Activated CD4-positive, alpha-beta T cell treated with anti-CD3 and anti-CD28 coated beads for 48 hours (primary cell): ENCODE measurements at regions not wholly inside any gene's neighbourhood (a gene's known extent, or its start where the extent isn't known, plus 50 kb on each side); places are given as distances from the start of the nearest gene placed in this dataset.
"Not testable (repeated sequence)": the region's sequence is repeated elsewhere in the genome, so short reads cannot be mapped to it uniquely, and the experiment has no call there.

Experiments
- DNase-seq: peaks from one replicate; pipeline ENCODE4 v3.0.0-alpha.2; 2020

DNA sequence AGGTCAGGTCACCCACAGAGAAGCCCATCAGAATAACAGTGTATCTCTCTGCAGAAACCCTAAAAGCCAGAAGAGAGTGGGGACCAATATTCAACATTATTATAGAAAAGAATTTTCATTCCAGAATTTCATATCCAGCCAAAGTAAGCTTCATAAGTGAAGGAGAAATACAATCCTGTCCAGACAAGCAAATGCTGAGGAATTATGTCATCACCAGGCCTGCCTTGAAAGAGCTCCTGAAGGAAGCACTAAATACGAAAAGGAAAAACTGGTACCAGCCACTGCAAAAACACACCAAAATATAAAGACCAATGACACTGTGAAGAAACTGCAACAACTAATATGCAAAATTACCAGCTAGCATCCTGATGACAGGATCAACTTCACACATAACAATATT is 260.0 kb upstream of the KYNU start:
- DNase-seq: no peak

DNA sequence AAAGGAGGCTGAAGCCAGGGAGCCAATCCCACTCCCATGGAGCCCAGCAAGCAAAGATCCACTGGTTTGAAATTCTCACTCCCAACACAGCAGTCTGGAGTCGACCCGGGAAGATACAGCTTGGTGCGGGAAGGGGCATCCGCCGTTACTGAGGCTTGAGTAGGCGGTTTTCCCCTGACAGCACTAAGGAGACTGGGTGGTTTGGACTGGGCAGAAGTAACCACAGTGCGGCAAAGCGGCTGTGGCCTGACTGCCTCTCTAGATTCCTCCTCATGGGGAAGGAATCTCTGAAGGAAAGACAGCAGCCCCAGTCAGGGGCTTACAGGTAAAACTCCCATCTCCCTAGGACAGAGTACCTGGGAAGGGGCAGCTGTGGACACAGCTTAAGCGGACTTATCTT is 261.6 kb upstream of the KYNU start:
- DNase-seq: no peak

DNA sequence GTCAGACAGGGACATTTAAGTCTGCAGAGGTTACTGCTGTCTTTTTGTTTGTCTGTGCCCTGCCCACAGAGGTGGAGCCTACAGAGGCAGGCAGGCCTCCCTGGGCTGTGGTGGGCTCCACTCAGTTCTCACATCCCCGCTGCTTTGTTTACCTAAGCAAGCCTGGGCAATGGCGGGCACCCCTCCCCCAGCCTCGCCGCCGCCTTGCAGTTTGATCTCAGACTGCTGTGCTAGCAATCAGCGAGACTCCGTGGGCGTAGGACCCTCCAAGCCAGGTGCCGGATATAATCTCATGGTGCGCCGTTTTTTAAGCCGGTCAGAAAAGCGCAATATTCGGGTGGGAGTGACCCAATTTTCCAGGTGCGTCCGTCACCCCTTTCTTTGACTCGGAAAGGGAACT is 264.3 kb upstream of the KYNU start:
- not testable (repeated sequence) for DNase-seq

DNA sequence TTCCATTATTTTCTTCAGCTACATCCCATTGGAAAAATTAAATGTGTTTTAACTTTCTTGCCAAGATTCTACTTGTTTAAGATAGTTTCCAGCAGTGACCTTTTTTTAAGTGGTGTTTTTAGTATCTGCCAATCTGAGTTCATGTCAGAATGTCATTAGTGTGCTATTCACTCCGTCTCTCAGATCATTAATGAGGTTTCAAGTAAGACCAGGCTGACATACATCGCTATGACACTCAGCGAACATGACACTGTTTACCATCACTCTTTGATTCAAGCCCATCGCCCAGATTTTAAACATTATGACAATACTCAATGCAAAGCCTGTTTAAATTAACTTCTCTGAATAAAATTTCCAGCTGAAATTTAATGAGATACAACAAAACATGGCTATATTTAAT is 272.0 kb upstream of the KYNU start:
- DNase-seq: no peak

DNA sequence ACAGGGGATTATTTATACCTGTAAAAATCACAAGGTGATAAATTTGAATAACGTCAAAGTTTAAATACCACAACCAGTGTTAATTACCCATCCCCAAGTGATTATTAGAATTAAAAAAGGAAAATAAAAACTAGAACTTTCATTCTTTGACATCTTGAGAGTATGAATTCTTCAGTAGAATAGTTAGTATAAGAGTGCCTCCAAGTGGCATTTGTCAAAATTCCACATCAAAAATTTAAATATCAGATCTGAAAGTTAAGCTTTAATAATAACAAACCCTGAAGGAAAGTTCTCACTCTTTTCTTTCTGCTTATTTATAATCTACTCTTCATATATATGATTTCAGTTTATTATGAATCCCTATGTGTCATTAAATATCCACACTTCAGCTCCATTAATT is 273.7 kb upstream of the KYNU start:
- DNase-seq: no peak

DNA sequence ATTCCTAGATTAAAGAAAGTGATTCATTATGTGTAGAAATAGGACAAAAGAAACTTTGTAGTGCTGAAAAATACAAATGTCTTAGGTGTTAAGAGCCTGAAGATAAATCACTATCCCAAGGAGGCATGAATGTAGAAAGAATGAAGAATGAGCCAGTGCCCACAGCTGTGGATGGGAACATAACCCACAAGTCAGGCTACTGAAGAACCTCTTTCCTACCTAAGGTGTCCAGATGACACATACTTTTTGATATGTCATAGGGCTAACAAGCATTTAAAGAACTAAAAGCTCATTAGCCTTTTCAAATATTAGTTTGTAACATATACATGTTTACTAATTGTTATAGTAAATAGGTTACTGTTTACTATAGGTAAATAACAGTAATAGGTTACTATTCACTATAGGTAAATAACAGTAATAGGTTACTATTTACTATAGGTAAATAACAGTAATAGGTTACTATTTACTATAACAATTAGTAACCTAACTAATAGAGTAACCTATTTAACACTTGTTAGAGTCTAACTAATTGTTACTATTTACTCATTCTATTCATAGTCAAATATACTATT is 275.0 kb upstream of the KYNU start:
- no peak for DNase-seq

DNA sequence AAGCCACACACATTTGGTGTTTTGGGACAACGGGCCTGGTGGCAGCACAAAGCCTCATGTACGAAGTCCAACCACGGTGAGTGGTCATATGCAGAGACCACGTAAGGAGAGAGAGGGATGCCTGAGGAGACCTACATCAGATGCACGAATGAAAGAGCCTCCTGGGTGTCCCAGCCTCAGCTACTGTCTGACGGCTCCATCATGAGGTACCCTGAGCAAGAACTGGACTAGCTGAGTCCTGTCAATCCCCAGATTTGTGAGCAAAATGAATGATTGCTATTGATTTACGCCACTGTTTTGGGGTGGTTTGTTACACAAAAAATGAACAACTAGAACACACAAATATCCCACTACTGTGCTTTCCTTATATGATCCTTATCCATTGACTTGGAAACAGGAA is 275.7 kb upstream of the KYNU start:
- no peak for DNase-seq

DNA sequence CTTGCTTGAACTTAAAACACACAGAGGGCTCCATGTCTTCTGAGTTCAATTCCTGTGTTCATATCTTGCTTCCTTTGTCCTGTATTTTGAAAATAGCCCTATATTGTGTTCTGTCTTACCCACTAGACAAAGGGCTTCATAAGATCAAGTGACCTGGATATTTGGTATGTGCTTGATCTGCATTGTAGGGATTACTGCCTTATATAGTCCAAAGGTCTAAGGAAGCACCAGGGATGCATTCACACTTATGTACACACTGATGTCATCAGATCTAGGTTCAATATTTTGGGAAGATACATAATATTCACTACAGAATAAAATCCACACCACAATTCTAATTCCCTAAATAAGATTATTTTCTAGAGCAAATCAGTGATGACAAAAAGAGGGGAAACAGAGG is 278.0 kb upstream of the KYNU start:
- DNase-seq: no peak

DNA sequence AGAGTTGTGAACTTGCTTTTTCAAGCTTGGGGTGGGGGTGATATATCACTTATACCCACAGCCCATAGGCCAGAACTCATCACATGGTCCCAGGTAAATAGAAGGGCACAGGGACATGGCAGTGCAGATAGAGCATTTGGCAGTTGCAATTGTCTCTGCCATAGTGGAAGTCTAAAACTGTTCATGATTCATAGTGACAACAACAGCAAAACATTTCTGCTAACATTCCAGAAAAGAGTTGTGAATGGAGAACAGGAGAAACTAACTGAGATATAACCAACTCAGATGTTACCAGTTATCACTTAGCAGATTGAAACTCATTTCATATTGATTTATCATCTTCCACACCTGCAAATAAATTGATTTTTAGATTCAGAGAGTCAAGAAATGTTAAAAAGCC is 278.6 kb upstream of the KYNU start:
- no peak for DNase-seq

DNA sequence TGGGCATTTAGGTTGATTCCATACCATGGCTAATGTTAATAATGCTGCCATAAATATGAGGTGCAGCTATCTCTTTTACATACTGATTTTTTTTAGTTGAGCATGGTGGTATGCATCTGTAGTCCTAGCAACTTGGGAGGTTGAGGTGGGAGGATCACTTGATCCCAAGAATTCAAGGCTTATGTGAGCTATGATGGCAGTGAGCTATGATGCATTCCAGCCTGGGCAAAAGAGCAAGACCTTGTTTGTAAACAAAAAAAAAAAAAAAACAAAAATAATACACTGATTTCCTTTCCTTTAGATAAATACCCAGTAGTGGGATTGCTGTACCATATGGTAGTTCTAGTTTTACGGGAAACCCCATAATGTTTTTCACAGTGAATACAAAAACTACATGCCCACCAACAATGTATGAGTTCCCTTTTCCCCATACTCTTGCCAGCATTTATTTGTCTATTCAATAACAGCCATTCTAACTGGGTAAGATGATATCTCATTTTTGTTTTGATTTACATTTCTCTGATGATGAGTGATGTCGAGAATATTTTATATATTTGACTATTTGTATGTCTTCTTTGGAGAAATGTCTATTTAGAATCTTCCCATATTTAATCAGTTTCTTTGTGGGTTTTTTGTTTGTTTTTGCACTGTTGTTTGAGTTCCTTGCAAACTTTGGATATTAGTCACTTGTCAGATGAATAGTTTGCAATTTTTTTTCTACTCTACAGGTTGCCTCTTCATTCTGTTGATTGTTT is 281.0 kb upstream of the KYNU start:
- DNase-seq: no peak

DNA sequence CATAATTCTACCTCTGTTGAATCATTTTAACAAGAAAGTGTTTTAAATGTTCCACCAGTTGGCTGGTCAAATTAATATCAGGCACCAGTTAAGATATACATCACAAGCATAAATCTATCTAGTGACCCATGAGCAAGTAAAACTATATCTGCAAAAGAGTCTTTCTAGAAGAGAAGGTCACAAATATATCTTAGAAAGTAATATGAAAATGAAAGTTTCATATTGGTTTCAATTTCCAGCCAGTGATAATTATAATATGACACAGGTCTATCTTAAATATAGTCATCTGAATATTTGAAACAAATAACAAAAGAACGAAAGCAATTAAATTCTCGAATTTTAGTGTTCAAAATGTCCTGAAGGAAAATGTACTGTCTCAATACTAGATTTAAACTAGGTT is 282.5 kb upstream of the KYNU start:
- no peak for DNase-seq

DNA sequence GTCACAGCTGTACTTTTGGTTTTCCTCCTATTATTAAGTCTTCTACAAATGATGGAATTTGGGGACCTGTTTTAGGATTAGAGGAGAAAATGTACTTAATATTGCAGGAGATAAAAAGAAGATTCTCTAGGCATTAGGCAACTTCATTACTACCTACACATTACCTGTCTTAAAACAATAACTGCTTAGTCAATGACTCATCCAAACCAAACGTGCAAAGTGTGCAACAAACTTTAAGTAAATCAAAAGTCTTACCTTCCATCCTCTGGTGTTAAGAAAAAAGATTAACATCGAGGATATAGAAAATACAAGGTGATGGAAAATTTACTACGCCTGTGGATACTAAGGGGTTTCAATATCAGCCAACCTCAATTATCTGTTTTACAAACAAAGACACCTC is 285.3 kb upstream of the KYNU start:
- DNase-seq: no peak

DNA sequence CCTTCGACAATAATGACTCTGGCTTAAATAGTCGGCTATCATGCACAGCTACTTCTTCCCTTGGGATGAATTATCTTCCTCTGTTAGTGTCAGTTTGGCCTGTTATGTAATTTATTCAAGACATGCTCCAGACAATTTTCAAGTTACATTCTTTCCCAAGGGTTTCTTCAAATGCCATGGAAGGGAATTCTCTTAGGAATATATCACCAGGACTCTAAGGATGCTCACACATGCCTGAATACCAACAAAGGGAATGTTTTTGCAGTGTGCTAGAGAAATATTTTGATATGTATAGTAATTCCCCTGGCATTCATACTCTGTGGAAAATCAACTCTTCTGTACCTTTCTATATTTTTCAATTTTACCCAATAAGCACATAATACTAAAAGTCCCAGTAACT is 286.0 kb upstream of the KYNU start:
- no peak for DNase-seq

DNA sequence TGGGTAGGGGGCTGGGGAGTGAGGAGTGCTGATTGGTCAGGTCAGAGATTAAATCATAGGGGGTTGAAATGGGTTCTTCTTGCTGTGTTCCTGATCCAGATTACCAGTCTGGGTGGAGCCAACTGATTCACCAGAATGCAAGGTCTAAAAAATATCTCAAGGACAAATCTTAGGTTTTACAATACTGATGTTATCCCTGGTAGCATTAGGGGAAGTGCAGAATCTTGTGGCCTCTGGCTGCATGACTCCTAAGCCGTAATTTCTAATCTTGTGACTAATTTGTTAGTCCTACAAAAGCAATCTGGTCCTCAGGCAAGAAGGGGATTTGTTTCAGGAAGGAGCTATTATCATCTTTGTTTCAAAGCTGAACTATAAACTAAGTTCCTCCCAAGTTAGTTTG is 289.2 kb upstream of the KYNU start:
- DNase-seq: no peak

DNA sequence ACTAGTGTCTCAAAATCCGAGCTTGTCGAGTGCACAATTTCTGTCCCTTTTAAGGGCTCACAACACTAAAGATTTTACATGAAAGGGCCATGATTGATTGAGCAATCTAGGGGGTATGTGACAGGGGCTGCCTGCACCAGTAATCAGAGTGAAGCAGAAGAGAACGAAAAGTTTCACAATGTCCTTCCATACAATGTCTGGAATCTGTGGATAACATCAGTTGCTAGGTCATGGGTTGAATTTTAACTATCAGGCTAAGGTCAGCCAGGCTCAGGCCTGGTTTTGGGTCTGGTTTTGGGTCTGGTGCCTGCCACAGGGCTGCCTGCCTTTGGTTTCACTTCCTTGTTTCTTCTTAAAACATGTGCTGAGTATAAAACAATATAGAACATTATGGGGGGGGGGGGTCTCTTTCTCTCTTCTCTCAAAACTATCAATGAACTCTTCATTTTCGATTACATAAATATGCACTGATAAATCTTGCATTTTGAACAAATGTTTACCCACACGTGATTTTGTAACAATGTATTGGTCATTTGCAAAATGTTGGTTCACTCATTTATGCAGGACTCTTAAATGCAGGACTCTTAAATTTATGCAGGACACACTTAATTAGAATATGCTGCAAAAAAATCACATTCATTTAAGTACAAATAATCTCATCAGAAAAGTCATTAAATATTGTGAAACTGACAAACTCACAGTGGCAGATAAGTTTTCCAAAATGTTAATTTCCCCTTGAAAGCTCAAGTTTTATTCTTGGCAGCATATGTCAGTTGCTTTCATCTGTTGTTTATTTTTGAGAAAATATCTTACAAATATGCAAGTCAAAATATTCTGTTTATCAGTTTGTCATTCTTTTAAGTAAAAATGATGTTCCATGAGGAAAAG is 290.5 kb upstream of the KYNU start:
- DNase-seq: no peak

DNA sequence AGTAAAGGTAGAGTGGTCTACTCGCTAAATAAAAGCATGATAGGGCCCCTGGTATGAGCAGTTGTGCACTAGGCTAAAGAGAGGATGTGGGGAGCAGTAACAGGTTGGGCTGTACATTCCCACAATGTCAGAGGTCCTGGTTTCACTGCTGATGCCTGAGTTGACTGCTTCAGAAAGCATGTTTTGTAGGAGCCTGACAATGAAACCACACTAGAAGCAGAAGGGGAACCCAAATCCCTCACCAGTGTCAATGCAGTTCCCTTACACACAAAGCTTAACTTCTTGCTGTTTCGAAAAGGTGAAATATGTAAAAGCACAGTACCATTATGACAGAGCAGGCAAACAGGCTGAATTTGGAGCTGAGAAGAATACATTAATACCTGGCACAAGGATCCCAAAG is 291.7 kb upstream of the KYNU start:
- no peak for DNase-seq

DNA sequence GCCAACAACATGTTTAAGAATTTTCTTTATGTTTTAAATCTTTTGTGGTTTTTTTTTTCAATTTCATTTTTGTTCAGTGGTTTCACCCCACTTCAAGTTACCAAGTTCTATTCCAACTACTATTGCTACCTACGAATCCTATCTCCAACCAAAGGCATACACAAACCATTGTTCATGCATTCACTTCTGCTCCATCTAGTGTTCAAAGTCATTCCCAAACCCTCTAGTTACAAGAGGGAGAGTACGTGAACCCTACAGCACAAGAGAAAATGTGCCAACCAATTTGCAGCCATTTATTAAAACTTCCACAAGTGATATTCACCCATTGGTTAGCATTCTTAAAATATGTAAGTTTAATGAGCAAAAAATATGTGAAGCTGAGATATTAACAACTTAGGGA is 295.1 kb upstream of the KYNU start:
- no peak for DNase-seq

DNA sequence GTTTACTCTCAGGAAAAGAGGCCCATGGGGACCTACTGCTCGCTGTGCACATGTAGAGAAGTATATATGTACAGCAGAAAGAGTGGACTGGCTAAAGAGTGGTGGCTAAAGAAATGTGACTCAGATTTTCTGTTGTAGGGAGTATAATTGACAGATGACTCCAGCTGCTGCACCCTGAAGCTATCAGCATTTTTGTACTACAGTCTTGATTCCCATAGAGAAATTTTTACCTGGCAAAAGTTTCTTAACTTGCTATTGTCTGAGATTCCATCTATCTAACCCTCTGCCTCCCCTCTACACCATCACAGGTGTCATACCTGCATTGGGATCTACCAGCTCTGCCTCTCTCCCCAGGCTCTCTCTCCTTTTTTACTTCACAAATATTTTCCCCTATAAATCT is 296.0 kb upstream of the KYNU start:
- DNase-seq: no peak

DNA sequence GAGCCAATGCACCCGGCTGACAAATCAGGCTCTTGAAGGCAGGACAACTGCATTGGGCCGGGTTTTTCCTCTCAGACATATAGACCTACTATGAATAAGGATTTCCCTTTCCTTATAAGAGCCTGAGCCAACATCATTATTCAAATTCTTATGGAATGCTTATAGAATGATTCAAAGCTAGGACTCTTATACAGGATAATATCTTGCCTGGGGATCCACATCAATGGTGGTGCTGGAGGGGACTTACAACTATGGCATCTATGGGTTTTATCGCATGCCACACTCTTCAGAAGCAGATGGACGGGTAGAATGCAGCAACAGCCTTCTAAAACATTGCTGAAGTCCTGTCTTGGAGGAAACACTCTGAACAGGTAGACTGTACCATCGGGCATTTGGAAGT is 296.8 kb upstream of the KYNU start:
- no peak for DNase-seq

DNA sequence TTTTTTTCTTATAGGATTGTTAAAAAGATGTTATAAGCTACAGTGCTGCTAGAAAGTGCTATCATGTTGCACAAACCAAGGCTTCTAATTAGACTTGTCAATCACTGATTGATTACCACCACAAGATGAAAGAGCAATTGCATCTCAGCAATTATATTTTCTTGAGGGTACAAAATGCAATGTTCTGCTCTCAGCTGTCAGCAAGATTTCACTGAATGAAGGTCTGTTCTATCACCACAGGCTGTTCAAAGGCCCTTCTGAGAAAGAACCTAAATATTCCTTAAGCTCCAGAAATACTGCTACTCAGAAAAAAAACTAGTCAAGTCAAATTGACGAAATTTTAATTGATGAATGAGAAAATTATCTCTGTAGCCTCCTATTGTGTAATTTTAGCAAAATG is 301.9 kb upstream of the KYNU start:
- DNase-seq: no peak

DNA sequence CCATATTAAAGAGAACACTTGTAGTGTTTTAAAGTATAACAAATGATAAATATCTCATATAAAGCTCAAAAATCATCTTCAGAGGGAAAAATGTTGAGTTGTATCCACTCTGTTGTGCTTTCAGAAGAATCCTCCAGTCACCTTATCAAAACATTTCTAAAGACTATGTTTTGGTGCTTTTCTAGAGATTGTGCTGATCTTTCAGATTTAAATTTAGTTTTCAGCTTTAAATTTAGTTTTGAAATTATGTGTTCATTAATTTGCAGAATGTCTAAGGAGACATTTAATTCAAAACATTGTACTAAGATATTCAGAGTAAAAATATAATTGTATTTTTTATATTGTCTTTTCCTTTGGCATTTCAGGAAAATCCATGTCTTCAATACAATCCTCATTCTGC is 303.1 kb upstream of the KYNU start:
- no peak for DNase-seq

DNA sequence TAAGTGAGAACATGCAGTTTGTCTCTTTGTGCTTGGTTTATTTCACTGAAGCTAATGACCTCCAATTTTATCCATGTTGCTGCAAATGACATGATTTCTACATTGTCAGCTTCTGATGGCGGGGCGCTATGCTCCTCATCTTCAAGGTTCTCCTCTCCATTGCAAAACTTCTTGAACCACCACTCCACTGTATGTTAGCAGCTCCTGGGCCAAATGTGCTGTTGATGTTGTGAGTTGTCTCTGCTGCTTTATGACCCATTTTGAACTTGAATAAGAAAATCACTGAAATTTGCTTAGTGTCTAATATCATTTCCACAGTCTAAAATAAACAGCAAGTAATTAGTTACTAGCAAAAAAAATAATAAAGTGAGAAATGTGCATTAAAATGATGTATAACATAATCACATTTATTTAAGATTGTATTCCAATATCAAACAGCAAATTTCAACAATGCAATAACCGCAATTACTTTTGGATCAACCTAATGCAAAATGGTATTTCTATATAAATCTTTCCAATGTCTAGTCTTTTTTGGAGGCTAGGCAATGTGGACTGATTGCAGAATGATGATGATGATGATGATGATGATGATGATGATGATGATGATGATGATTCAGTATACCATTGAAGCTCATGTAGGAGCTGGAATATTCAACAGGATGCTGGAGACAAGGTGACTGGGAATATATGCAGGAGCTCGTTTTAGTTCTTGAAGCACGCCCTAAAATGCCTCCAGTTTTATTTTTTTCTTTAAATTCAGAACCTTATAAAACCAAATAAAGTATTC is 304.9 kb upstream of the KYNU start:
- no peak for DNase-seq

DNA sequence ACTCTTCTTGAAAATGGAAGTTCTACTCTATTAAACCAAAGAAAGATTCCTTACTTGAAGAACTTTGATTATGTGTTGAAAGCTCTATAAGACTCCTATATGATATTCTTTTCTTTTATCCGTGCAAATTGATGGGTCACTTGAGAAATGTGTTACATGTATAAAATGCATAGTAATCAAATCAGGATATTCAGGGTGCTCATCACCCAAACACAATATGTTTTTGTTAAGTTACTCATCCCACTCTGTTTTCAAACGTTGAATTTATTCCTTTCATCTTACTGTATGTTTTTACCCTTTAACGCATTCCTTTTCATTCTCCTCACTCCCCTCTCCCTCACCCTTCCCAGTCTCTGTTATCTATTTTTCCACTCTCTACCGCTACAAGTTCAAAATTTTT is 305.5 kb upstream of the KYNU start:
- no peak for DNase-seq
